ENCODE measurements at regions not wholly inside any gene's neighbourhood (a gene's known extent, or its start where the extent isn't known, plus 50 kb on each side); places are given as distances from the start of the nearest gene placed in this dataset.
A peak's percentile ranks its signal among the peaks of the same experiment; 100 is the strongest.

- DNase-seq (no peak), ATAC-seq (no peak)
- H3K9me3 ChIP-seq: no peaks in the 10 kb centered on the region
- H3K27ac ChIP-seq: peak overlapping the region in 9 of 12 donors; percentile 11 to 80 (median 52)
- WGBS, 4 donors: 58 to 72% (median 66%) methylated on average over 9 of the region's 9 CpGs
- H3K4me3 ChIP-seq: peak overlapping the region in 5 of 12 donors; percentile 5 to 34 (median 18)
- H3K4me1 ChIP-seq: peaks cover 0 to 38% (median 28%) of the 10 kb centered on the region in 12 donors
- intact Hi-C loops (cut with DNase I): no loop called here
- TF ChIP-seq CTCF (IDR thresholded peaks at IDR 0.05) (no peak), POLR2A (IDR thresholded peaks at IDR 0.05) (no peak)
- H3K36me3 ChIP-seq: no peaks in the 10 kb centered on the region
- peaks cover 0 to 31% (median 0%) of the 10 kb centered on the region in 9 donors for H3K27me3 ChIP-seq
Measured at GRCh38 chr16:86930663-86931373, 352.5 kb downstream of the FOXL1 start.

DNA sequence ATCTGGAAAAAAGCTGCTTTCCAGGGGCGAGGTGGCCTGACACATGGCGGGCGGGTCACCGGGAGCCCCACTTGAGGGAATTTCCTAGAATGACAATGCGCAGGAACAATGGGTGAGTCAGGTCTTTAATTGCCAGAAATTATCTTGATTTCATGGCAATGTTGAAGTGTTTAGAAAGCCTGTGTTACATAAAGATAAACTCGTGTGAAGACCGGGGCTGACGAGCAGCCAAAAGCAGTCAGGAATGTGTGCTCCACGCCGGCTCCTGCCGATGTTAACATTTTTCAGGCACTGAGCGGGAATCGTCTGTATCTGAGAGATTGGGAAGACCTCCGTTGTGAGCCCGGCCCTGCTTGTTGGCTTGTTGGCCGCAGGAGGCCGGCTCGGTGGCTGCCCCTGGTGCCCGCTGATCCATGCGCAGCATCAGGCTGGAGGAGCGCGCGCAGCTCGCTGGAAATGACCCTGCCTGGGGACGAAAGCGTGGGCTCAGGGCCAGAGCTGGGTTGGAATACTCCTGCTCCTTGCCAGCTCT lies 353.1 kb downstream of the FOXL1 start:
- TF ChIP-seq CTCF (IDR thresholded peaks at IDR 0.05) (peak in 1 of 12 donors; percentile 21), POLR2A (IDR thresholded peaks at IDR 0.05) (no peak)
- ATAC-seq: peak; percentile 51 to 83 (median 75)
- peak; percentile 71 to 84 (median 84) for DNase-seq
- H3K9me3 ChIP-seq: no peaks in the 10 kb centered on the region
- intact Hi-C loops (cut with DNase I): no loop called here
- WGBS, 4 donors: 8 to 12% (median 9%) methylated on average over 15 to 26 of the region's 26 CpGs
- H3K4me3 ChIP-seq: peak overlapping the region in 10 of 12 donors; percentile 5 to 34 (median 18)
- H3K4me1 ChIP-seq: peaks cover 0 to 38% (median 28%) of the 10 kb centered on the region in 12 donors
- H3K27ac ChIP-seq: peak overlapping the region in 11 of 12 donors; percentile 11 to 80 (median 52)
- peaks cover 0 to 35% (median 0%) of the 10 kb centered on the region in 9 donors for H3K27me3 ChIP-seq
- no peaks in the 10 kb centered on the region for H3K36me3 ChIP-seq

DNA sequence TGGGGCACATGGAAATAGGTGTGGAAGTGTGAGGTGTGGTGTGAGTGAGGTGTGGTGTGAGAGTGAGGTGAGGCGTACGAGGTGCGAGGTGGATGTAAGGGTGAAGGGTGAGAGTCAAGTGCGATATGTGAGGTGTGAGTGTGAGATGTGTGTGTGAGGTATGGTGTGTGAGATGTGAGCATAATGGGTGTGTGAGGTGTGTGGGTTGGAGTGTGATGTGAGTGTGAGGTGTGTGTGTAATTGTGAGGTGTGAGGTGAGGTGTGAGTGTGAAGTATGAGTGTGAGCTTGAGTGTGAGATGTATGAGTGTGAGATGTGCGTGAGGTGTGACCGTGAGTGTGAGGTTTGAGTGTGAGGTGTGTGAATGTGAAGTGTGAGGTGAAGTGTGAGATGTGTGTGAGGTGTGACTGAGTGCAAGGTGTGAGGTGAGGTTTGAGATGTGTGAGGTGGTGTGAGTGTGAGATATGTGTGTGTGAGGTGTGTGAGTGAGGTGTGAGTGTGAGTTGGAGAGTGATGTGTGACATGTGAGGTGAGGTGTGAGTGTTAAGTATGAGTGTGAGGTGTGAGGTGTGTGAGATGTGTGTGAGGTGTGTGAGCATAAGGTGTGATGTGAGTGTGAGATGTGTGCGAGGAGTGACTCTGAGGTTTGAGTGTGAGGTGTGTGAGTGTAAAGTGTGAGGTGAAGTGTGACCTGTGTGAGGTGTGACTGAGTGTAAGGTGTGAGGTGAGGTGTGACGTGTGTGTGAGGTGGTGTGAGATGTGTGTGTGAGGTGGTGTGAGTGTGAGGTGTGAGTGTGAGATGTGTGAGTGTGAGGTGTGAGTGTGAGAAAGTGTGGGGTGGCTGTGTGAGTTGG lies 354.0 kb downstream of the FOXL1 start:
- TF ChIP-seq CTCF (IDR thresholded peaks at IDR 0.05): no peak
- TF ChIP-seq POLR2A (IDR thresholded peaks at IDR 0.05): no peak
- ATAC-seq: no peak
- intact Hi-C loops (cut with DNase I): no loop called here
- peaks cover 0 to 30% (median 0%) of the 10 kb centered on the region in 9 donors for H3K27me3 ChIP-seq
- peak overlapping the region in 2 of 12 donors; percentile 8 to 18 for H3K4me3 ChIP-seq
- no peak for DNase-seq
- H3K4me1 ChIP-seq: peaks cover 0 to 38% (median 28%) of the 10 kb centered on the region in 12 donors
- no peaks in the 10 kb centered on the region for H3K36me3 ChIP-seq
- peak overlapping the region in 4 of 12 donors; percentile 43 to 80 (median 59) for H3K27ac ChIP-seq
- WGBS, 4 donors: 87 to 93% (median 91%) methylated on average over 8 of the region's 8 CpGs
- no peaks in the 10 kb centered on the region for H3K9me3 ChIP-seq

Measured in heart left ventricle (tissue), 16 donors.